ENCODE measurements at regions not wholly inside any gene's neighbourhood (a gene's known extent, or its start where the extent isn't known, plus 50 kb on each side); places are given as distances from the start of the nearest gene placed in this dataset.

GRCh38 chr5:168152660-168153059, 138.8 kb upstream of the WWC1 start:
- intact Hi-C loops (cut with DNase I, micrococcal nuclease) = no loop called here
- DNase-seq = peak; percentile 7
- POLR2A ChIA-PET = no interaction called here
- Mint-ChIP-seq H3K27ac (no peak overlapping the region), H3K27me3 (peaks cover 9% of the 10 kb centered on the region), H3K9me3 (ENCODE audit: low read depth) (no peaks in the 10 kb centered on the region), H3K4me3 (no peak overlapping the region), H3K36me3 (ENCODE audit: low read depth) (no peaks in the 10 kb centered on the region), H3K4me1 (no peaks in the 10 kb centered on the region)
- ATAC-seq = no peak
- CTCF ChIA-PET = interaction anchor here (0.7 kb wide), 1 partner anchor 45 kb away, joined by 3 read pairs; no protein-coding TSS in a partner anchor

DNA sequence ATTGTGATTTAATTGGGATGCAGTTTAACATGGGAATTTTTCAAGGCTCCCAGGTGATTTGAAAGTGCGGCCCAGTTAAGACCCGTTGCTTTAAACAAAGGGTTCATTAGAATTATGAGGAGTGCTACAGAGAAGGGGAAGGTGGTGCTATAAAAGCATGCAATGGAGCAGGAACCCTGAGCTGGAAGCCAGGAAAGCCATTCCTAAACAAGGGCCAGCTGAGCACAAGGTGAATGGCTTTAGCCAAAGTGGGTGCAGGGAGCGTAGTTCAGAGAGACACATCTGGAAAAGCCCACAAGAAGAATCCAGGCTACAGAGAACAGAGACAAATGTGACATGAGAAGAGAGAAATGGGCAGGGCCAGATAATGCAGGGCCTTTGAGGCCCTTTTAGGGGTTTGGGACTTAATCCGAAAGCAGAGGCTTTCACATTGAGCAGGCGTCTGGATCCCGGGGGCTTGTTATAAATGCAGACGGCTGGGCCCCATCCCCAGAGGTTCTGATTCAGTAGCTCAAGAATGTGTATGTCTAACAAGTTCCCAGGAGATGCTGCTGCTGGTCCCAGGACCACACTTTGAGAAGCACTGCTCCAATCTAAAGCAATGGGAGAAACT, 138.1 kb upstream of the WWC1 start:
- no peak overlapping the region for H3K4me3 Mint-ChIP-seq
- H3K4me1 Mint-ChIP-seq = no peaks in the 10 kb centered on the region
- H3K9me3 Mint-ChIP-seq (ENCODE audit: low read depth) = no peaks in the 10 kb centered on the region
- H3K27me3 Mint-ChIP-seq = peaks cover 10% of the 10 kb centered on the region
- no peaks in the 10 kb centered on the region for H3K36me3 Mint-ChIP-seq (ENCODE audit: low read depth)
- CTCF ChIA-PET = interaction anchor here (0.7 kb wide), 1 partner anchor 39 kb away, joined by 3 read pairs; no protein-coding TSS in a partner anchor
- ATAC-seq (no peak), DNase-seq (no peak)
- POLR2A ChIA-PET = no interaction called here
- H3K27ac Mint-ChIP-seq = no peak overlapping the region
- intact Hi-C loops (cut with DNase I, micrococcal nuclease) = no loop called here

- no peak for ATAC-seq
- DNase-seq = no peak
Measured at GRCh38 chr5:168153876-168154270, 137.6 kb upstream of the WWC1 start.

GRCh38 chr5:168155585-168155984, 135.9 kb upstream of the WWC1 start:
- ChIA-PET CTCF (interaction anchor here (0.6 to 0.7 kb wide), 2 partner anchors 17 to 1807 kb away, joined by 4 read pairs; no protein-coding TSS in a partner anchor), POLR2A (interaction anchor here (0.5 kb wide), 1 partner anchor 1285 kb away, joined by 5 read pairs; no protein-coding TSS in a partner anchor)
- ATAC-seq (no peak), DNase-seq (no peak)
- Mint-ChIP-seq H3K27ac (no peak overlapping the region), H3K4me1 (no peaks in the 10 kb centered on the region), H3K9me3 (ENCODE audit: low read depth) (no peaks in the 10 kb centered on the region), H3K36me3 (ENCODE audit: low read depth) (no peaks in the 10 kb centered on the region), H3K27me3 (peaks cover 10% of the 10 kb centered on the region), H3K4me3 (no peak overlapping the region)
- intact Hi-C loops (cut with DNase I, micrococcal nuclease) = no loop called here

More at GRCh38 chr5:168153876-168154270, 137.6 kb upstream of the WWC1 start:
- Mint-ChIP-seq H3K4me3 (no peak overlapping the region), H3K9me3 (ENCODE audit: low read depth) (no peaks in the 10 kb centered on the region), H3K4me1 (no peaks in the 10 kb centered on the region), H3K27ac (no peak overlapping the region), H3K27me3 (peaks cover 10% of the 10 kb centered on the region), H3K36me3 (ENCODE audit: low read depth) (no peaks in the 10 kb centered on the region)
- ChIA-PET POLR2A (no interaction called here), CTCF (interaction anchor here (0.6 to 0.7 kb wide), 2 partner anchors 40 to 56 kb away, joined by 3 read pairs; no protein-coding TSS in a partner anchor)
- intact Hi-C loops (cut with DNase I, micrococcal nuclease) = no loop called here

GRCh38 chr5:168156170-168156569, 135.3 kb upstream of the WWC1 start:
- ChIA-PET POLR2A (interaction anchor here (0.5 kb wide), 1 partner anchor 1284 kb away, joined by 5 read pairs; no protein-coding TSS in a partner anchor), CTCF (interaction anchor here (0.7 kb wide), 1 partner anchor 17 kb away, joined by 4 read pairs; no protein-coding TSS in a partner anchor)
- DNase-seq (no peak), ATAC-seq (no peak)
- H3K4me1 Mint-ChIP-seq = no peaks in the 10 kb centered on the region
- no peak overlapping the region for H3K4me3 Mint-ChIP-seq
- intact Hi-C loops (cut with DNase I, micrococcal nuclease) = no loop called here
- H3K36me3 Mint-ChIP-seq (ENCODE audit: low read depth) = no peaks in the 10 kb centered on the region
- peaks cover 6% of the 10 kb centered on the region for H3K27me3 Mint-ChIP-seq
- H3K9me3 Mint-ChIP-seq (ENCODE audit: low read depth) = no peaks in the 10 kb centered on the region
- no peak overlapping the region for H3K27ac Mint-ChIP-seq

GRCh38 chr5:168157141-168157540, 134.3 kb upstream of the WWC1 start:
- no peaks in the 10 kb centered on the region for H3K9me3 Mint-ChIP-seq (ENCODE audit: low read depth)
- POLR2A ChIA-PET = no interaction called here
- intact Hi-C loops (cut with DNase I, micrococcal nuclease) = no loop called here
- no peak for DNase-seq
- CTCF ChIA-PET = no interaction called here
- no peak for ATAC-seq
- peaks cover 6% of the 10 kb centered on the region for H3K27me3 Mint-ChIP-seq
- H3K4me1 Mint-ChIP-seq = no peaks in the 10 kb centered on the region
- no peaks in the 10 kb centered on the region for H3K36me3 Mint-ChIP-seq (ENCODE audit: low read depth)
- H3K4me3 Mint-ChIP-seq = no peak overlapping the region
- no peak overlapping the region for H3K27ac Mint-ChIP-seq

DNA sequence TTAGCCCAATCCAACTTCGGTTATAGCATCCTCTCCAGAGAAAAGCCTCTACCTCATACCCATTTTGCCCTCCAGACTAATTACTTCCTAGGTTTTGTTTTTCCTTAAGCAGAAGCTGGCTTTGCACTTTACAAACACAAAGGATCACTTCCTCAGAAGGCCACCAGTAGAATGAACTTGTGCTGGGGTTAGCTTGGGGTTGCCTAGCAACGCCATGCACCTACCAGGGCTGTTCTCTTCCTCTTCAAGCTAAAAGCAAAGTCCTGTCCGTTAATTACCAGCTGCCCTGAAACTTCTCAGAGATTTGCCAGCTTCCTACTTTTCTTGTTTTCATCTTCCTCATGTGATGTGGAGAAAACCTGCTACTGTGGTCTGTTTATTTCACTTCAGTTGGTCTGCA, 132.0 kb upstream of the WWC1 start:
- DNase-seq (no peak), ATAC-seq (no peak)
- no peaks in the 10 kb centered on the region for H3K36me3 Mint-ChIP-seq (ENCODE audit: low read depth)
- ChIA-PET CTCF (no interaction called here), POLR2A (interaction anchor here (0.6 kb wide), 1 partner anchor 69 kb away, joined by 3 read pairs; no protein-coding TSS in a partner anchor)
- H3K27me3 Mint-ChIP-seq = peaks cover 4% of the 10 kb centered on the region
- H3K4me3 Mint-ChIP-seq = no peak overlapping the region
- H3K4me1 Mint-ChIP-seq = no peaks in the 10 kb centered on the region
- H3K27ac Mint-ChIP-seq = no peak overlapping the region
- intact Hi-C loops (cut with DNase I, micrococcal nuclease) = no loop called here
- H3K9me3 Mint-ChIP-seq (ENCODE audit: low read depth) = no peaks in the 10 kb centered on the region

DNA sequence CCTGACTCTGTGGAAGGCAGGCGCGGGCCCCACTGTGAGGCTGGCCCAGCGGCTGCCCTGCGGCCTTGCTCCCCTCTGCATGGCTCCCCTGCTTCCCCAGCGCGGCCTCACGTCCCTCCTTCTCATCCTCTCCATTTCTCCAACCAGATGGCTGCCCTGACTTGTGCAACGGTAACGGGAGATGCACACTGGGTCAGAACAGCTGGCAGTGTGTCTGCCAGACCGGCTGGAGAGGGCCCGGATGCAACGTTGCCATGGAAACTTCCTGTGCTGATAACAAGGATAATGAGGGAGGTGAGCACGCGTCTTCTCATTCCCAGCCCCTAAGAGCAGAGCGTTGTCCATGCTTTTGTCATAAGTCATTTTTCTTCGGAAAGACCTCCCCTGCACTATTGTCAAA, 129.0 kb upstream of the WWC1 start:
- intact Hi-C loops (cut with DNase I, micrococcal nuclease) = no loop called here
- Mint-ChIP-seq H3K27me3 (peaks cover 2% of the 10 kb centered on the region), H3K27ac (no peak overlapping the region), H3K4me3 (no peak overlapping the region), H3K9me3 (ENCODE audit: low read depth) (no peaks in the 10 kb centered on the region), H3K36me3 (ENCODE audit: low read depth) (no peaks in the 10 kb centered on the region), H3K4me1 (peaks cover 10% of the 10 kb centered on the region)
- no peak for DNase-seq
- ChIA-PET POLR2A (no interaction called here), CTCF (interaction anchor here (0.6 kb wide), 1 partner anchor 1226 kb away, joined by 3 read pairs; no protein-coding TSS in a partner anchor)
- ATAC-seq = no peak

- no peaks in the 10 kb centered on the region for H3K9me3 Mint-ChIP-seq (ENCODE audit: low read depth)
- H3K36me3 Mint-ChIP-seq (ENCODE audit: low read depth) = no peaks in the 10 kb centered on the region
- H3K27me3 Mint-ChIP-seq = no peaks in the 10 kb centered on the region
- ChIA-PET POLR2A (no interaction called here), CTCF (interaction anchor here (1.4 kb wide), 1 partner anchor 35 kb away, joined by 4 read pairs; no protein-coding TSS in a partner anchor)
- intact Hi-C loops (cut with DNase I, micrococcal nuclease) = no loop called here
- ATAC-seq = no peak
- H3K4me3 Mint-ChIP-seq = no peak overlapping the region
- H3K27ac Mint-ChIP-seq = no peak overlapping the region
- H3K4me1 Mint-ChIP-seq = peaks cover 10% of the 10 kb centered on the region
- no peak for DNase-seq
Measured at GRCh38 chr5:168163966-168164365, 127.5 kb upstream of the WWC1 start.

DNA sequence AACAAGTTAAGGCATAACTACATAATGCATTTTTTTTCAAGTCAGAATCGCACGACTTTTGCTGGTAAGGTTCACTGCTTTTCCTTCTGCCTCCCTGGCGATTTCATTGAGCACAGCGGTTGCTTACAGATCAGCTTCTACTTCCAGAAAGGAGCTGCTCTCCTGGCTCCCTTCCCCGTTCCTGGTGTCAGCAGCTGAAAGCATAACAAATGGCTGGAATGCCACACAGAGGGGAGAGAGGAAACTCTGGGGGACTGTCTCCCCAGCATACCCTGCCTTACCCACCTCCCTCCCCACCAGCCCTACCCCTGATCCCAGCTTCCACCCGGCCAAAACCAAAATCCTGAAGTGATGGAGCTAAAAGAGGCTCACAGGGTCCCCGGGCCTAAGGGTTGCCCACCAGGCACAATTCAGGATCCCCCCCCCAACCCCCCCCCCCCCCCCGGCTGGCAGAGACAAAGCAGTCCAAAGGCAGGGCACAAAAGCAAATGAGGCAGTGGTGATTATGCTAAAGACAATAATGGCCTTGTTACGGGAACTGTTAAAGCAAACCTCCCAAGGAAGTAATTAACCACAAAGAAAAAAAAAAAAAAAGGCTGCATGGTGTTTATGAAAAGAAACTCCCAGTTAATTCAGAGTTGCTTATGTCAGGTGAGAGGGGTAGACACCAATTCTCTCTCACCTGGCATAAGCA, 126.1 kb upstream of the WWC1 start:
- Mint-ChIP-seq H3K9me3 (ENCODE audit: low read depth) (no peaks in the 10 kb centered on the region), H3K4me3 (no peak overlapping the region), H3K27ac (no peak overlapping the region), H3K36me3 (ENCODE audit: low read depth) (no peaks in the 10 kb centered on the region), H3K27me3 (no peaks in the 10 kb centered on the region), H3K4me1 (peaks cover 10% of the 10 kb centered on the region)
- intact Hi-C loops (cut with DNase I, micrococcal nuclease) = no loop called here
- ChIA-PET CTCF (no interaction called here), POLR2A (interaction anchor here (0.7 kb wide), 1 partner anchor 56 kb away, joined by 4 read pairs; no protein-coding TSS in a partner anchor)
- ATAC-seq = no peak
- no peak for DNase-seq

DNA sequence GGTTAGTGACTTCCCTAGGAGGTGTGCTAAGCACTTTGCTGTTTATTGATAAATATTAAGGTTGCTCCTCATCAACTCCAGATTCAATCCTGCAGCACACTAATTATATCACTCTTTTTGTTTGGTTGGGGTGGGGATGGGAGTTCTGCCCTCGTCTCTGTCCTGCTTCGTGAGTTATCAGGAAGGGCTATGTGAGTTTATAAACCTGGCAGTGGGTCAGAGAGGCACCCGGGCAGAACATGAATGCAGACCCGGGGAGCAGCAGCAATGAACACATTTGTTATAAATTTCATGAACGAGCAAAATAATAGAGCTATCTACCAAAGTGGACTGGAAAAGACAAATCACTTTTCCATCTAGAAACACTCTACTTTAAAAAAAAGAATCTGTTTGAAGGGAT, 125.5 kb upstream of the WWC1 start:
- Mint-ChIP-seq H3K36me3 (ENCODE audit: low read depth) (no peaks in the 10 kb centered on the region), H3K9me3 (ENCODE audit: low read depth) (no peaks in the 10 kb centered on the region), H3K27ac (no peak overlapping the region), H3K4me3 (no peak overlapping the region), H3K27me3 (peaks cover 2% of the 10 kb centered on the region), H3K4me1 (peaks cover 10% of the 10 kb centered on the region)
- intact Hi-C loops (cut with DNase I, micrococcal nuclease) = no loop called here
- no peak for DNase-seq
- ChIA-PET CTCF (no interaction called here), POLR2A (no interaction called here)
- ATAC-seq = no peak

GRCh38 chr5:168167338-168167737, 124.1 kb upstream of the WWC1 start:
- Mint-ChIP-seq H3K4me1 (peaks cover 10% of the 10 kb centered on the region), H3K36me3 (ENCODE audit: low read depth) (no peaks in the 10 kb centered on the region), H3K27me3 (peaks cover 3% of the 10 kb centered on the region), H3K9me3 (ENCODE audit: low read depth) (no peaks in the 10 kb centered on the region), H3K4me3 (no peak overlapping the region), H3K27ac (no peak overlapping the region)
- ChIA-PET CTCF (no interaction called here), POLR2A (no interaction called here)
- ATAC-seq = no peak
- intact Hi-C loops (cut with DNase I, micrococcal nuclease) = no loop called here
- DNase-seq = no peak
